Subcutaneous adipose tissue (tissue), 1 donor: ENCODE measurements at regions not wholly inside any gene's neighbourhood (a gene's known extent, or its start where the extent isn't known, plus 50 kb on each side); places are given as distances from the start of the nearest gene placed in this dataset.

Experiments
- CTCF ChIP-seq: fragments of 450-650 bp; IDR thresholded peaks from one replicate; pipeline ENCODE4 v1.5.1; 2016; ENCODE audit warnings: low read depth, mild to moderate bottlenecking, control low read depth, antibody characterized with exemption, moderate library complexity

- no peak for TF ChIP-seq CTCF
Measured at GRCh38 chr3:63070476-63070810, 195.2 kb upstream of the CADPS start.

GRCh38 chr3:63076357-63076756 is 201.1 kb upstream of the CADPS start:
- no peak for TF ChIP-seq CTCF

DNA sequence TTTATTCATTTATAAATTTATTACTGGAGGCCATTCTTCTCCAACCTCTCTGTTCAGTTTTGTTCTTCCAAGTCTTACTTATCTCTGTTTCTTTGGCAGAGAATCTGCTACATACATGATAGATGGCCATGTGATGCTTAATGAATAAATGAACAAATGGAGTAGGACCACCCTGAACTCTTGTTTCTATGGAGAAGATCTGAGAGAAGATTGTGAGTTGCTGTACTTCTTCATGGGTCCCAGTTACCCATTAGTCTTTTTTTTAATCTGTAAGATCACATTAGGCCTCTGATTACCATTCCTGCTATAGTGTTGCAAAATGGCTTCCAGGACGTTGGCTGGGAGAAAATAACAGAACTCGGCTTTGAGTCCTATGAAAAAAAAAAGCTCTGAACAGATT is 191.9 kb upstream of the SYNPR start:
- no peak for TF ChIP-seq CTCF

DNA sequence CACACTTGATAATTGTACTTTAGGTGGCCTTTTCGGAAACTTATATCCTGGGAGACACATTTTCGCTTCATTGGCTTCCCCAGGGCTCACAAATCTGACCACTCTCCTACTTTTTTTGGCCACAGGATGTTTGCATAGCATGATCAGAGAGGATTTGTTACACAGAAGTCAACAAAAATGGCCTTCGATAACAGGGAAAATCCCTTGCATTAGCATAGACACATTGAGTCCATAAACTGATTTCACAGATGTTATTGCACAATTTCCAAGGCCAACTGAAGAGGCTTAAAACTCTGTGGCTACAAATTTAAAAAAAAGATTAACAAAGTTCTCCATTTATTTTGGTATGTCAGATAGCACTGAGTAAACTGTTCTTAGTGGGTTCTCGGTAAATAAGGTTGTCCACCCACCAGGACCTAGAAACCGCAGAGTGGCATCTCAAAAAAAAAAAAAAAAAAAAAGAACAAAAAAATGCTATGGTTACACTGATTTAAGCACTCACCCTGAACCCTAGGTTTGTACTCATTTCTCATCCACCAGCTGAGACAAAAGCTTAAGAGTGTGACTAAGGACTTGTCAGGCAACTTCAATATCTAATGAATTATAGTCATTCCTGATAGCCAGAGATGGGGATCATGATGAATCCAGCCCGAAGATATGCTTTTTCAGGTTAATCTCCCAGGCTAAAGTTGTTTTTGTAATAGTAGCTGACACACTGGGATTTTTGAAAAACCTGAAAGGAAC is 188.9 kb upstream of the SYNPR start:
- TF ChIP-seq CTCF: no peak

DNA sequence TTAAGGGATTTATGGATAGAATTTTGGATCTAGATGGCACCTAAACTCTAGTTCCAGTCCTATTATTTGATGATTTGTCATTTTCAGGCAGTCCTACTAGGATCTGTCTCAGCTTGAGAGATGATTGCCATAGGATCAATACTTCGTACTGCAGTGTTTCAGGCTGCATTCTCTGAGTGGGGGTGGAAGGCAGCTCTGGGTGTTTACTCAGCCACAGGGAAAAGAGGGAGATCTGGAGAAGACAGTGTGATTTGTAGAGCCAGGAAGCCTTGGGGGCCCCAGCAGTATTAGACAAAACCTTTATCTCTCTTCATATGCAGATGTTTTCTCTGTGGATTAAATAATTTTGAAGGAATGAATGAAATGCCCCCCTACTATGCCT is 188.4 kb upstream of the SYNPR start:
- TF ChIP-seq CTCF: no peak

DNA sequence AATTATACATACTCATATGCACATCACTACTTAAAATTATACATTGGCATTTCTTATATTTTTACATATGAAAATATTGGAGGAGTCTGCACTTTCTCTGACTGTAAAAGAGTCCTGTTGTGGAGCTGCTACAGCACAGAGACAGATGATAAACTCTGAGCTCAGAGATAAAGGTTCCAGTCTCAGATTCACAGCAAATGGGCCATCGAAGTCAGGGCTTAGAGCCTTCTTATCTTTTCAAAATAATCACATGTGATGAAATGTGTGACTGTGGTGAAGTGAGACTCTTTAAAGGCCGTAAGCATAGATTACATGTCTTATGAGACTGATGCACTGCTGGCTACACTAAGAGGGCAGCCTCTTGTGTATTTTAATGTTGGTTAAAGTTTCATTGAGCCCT is 187.5 kb upstream of the SYNPR start:
- TF ChIP-seq CTCF: no peak

- TF ChIP-seq CTCF: no peak
Measured at GRCh38 chr3:63092515-63092914, 185.6 kb upstream of the SYNPR start.
